GM10248 (cell line): ENCODE measurements at regions not wholly inside any gene's neighbourhood (a gene's known extent, or its start where the extent isn't known, plus 50 kb on each side); places are given as distances from the start of the nearest gene placed in this dataset.

Experiments
- CTCF ChIA-PET: fragments of 300-600 bp; sonication (Branson Sonifier 250); formaldehyde crosslinking; extraction: SDS; loops from one replicate; lab custom pipeline; 2021; ENCODE audit warnings: antibody characterized with exemption; lab: Yijun Ruan, JAX
- POLR2A ChIA-PET: fragments of 350-650 bp; sonication (Branson Sonifier 250); formaldehyde crosslinking; extraction: SDS; loops from one replicate; lab custom pipeline; 2020; ENCODE audit warnings: antibody characterized with exemption; lab: Yijun Ruan, JAX
- DNase-seq: peaks from one replicate; pipeline ENCODE4 v3.0.0; 2012; ENCODE audit errors: extremely low spot score
- TF ChIP-seq, protein P1 (sequence below): IDR thresholded peaks from 2 replicates; pipeline ENCODE4 v1.5.1; 2012; ENCODE audit warnings: mild to moderate bottlenecking, low read depth; ENCODE audit errors: extremely low read depth, missing control alignments, control extremely low read depth

DNA sequence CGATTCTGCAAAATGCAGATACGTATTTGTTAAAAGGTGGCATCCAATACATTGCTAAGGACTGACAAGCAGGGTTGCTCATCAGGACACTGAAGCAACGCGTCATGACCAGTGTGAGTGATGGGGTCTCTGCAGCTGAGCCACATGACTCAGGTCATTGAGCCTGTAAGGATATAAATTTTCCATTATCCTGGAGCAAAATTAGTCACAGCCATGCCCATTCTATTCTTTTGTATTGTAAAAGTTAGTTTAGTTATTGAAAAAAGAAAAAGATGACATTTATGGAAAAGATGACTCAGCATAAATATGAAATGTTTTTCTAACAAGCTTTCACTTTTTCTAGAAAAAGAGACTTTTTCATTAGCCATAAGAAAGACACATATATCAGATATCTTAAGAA lies 268.0 kb upstream of the TMEM132C start:
- TF ChIP-seq, protein P1, sequence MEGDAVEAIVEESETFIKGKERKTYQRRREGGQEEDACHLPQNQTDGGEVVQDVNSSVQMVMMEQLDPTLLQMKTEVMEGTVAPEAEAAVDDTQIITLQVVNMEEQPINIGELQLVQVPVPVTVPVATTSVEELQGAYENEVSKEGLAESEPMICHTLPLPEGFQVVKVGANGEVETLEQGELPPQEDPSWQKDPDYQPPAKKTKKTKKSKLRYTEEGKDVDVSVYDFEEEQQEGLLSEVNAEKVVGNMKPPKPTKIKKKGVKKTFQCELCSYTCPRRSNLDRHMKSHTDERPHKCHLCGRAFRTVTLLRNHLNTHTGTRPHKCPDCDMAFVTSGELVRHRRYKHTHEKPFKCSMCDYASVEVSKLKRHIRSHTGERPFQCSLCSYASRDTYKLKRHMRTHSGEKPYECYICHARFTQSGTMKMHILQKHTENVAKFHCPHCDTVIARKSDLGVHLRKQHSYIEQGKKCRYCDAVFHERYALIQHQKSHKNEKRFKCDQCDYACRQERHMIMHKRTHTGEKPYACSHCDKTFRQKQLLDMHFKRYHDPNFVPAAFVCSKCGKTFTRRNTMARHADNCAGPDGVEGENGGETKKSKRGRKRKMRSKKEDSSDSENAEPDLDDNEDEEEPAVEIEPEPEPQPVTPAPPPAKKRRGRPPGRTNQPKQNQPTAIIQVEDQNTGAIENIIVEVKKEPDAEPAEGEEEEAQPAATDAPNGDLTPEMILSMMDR, result no peak
- ChIA-PET CTCF (no interaction called here), POLR2A (no interaction called here)
- DNase-seq, result no peak

DNA sequence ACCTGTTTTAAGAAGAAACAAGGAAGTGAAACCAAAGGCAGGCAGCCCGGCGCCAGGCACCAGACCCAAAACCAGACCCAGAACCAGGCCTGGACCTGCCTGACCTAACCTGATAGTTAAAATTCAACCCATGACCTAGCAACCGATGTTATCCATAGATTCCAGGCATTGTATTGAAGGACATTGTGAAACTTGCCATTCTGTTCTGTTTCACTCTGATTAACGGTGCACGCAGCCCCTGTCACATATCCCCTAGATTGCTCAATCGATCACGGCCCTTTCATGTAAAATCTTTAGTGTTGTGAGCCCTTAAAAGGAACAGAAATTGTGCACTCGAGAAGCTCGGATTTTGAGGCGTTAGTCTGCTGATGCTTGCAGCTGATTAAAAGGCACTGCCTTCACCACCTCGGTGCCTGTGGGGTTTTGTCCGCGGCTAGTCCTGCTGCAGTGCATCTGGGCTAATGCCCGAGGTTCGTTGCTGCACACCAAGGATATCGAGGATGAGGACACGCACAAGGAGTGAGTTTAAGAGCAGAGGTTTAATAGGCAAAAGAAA lies 262.5 kb upstream of the TMEM132C start:
- CTCF ChIA-PET, result interaction anchor here (0.9 kb wide), 1 partner anchor 16 kb away, joined by 3 read pairs; no protein-coding TSS in a partner anchor
- no peak for DNase-seq
- POLR2A ChIA-PET, result no interaction called here
- TF ChIP-seq, protein P1, result no peak

DNA sequence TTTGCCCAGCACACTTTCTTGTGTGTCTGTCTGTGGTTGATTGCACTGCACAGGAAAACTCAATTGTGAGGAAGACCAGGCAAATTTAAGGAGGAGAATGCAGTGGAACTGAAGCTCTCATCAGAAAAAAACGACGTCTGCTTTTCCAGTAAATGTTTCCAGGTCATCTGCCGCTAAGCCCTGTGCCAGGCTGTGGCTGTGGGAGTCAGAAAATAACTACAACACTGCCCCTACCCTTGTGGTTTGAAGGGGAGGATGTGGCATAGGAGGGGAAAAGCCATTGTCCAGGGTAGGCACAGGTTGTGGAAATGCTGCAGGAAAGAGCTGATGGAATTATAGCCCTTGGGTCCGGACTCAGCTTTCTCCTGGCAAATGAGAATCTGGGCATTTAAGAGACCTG lies 259.7 kb upstream of the TMEM132C start:
- ChIA-PET CTCF (no interaction called here), POLR2A (no interaction called here)
- DNase-seq, result no peak
- TF ChIP-seq, protein P1, result no peak

DNA sequence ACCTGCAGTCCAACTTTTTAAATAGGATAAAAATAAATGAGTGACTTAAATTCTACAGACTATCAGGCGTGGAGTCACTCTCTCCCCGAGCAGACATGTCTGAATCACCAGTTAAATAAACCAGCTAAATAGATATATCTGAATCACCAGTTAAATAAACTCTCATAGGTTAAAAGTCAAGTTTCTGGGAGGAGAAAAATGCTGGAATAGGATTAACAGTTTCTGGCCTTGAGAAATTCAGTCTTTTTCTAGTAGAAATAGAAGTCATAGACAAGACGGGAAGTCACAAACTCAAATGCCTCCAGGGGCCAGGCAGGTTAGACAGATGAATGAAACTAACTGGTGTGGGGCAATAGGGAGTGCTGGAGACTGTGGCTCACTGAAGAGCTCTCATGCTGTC lies 258.6 kb upstream of the TMEM132C start:
- ChIA-PET CTCF (no interaction called here), POLR2A (no interaction called here)
- DNase-seq, result no peak
- TF ChIP-seq, protein P1, result no peak

DNA sequence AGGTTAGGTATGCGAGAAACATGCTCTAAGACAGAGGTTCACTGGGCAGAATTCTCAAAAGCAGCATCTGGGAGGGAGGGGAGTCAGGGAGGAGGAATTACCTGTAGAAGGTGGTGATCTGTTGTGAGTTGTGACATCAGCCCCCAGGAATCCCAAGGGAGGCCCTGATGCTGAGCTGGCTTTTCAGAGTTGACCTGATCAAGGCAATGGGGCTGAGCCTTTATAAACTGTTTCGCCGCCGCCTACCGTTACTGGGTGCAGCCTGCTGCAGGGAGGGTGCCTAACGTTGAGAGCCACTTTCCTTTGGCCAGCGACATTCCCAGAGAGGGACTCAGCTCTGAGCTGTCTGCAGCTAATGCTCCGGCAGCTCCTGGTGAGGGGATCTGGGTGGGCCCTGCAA lies 257.9 kb upstream of the TMEM132C start:
- TF ChIP-seq, protein P1, result no peak
- ChIA-PET CTCF (no interaction called here), POLR2A (no interaction called here)
- DNase-seq, result no peak

DNA sequence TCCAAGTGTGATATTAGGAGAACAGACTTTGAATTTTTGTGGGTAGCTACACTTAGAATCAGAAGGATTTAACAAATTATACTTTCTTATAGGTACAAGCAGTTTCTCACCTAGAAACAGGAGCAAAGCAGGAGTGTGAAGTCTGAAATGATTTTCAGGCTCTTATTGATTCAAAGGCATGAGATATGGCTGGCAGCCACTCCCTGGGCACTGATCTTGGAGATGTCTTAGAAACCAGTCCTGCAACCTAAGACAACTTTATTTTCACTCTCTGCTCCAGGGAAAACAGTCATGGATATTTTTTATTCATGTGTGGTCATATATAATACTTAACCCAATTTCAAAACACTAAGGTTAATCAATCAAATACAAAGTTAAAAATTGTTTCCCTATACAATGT lies 254.9 kb upstream of the TMEM132C start:
- TF ChIP-seq, protein P1, result no peak
- ChIA-PET POLR2A (no interaction called here), CTCF (no interaction called here)
- no peak for DNase-seq
